ENCODE measurements at regions not wholly inside any gene's neighbourhood (a gene's known extent, or its start where the extent isn't known, plus 50 kb on each side); places are given as distances from the start of the nearest gene placed in this dataset.

- TF ChIP-seq, protein P1, sequence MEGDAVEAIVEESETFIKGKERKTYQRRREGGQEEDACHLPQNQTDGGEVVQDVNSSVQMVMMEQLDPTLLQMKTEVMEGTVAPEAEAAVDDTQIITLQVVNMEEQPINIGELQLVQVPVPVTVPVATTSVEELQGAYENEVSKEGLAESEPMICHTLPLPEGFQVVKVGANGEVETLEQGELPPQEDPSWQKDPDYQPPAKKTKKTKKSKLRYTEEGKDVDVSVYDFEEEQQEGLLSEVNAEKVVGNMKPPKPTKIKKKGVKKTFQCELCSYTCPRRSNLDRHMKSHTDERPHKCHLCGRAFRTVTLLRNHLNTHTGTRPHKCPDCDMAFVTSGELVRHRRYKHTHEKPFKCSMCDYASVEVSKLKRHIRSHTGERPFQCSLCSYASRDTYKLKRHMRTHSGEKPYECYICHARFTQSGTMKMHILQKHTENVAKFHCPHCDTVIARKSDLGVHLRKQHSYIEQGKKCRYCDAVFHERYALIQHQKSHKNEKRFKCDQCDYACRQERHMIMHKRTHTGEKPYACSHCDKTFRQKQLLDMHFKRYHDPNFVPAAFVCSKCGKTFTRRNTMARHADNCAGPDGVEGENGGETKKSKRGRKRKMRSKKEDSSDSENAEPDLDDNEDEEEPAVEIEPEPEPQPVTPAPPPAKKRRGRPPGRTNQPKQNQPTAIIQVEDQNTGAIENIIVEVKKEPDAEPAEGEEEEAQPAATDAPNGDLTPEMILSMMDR (IDR thresholded peaks at IDR 0.05), result no peak
- WGBS, 2 donors, result 56 to 69% methylated on average over 2 of the region's 2 CpGs
- no peak for DNase-seq
- Histone ChIP-seq H3K4me3 (no peak overlapping the region), H3K36me3 (no peaks in the 10 kb centered on the region), H3K27ac (no peak overlapping the region), H3K4me1 (peaks cover 0 to 6% (median 0%) of the 10 kb centered on the region in 9 donors), H3K9me3 (peaks cover 0 to 24% (median 4%) of the 10 kb centered on the region in 11 donors), H3K27me3 (no peaks in the 10 kb centered on the region)
- intact Hi-C loops (cut with DNase I), result no loop called here
- ATAC-seq, result no peak
Measured at GRCh38 chr4:138538743-138539142, 296.6 kb upstream of the SLC7A11 start.

DNA sequence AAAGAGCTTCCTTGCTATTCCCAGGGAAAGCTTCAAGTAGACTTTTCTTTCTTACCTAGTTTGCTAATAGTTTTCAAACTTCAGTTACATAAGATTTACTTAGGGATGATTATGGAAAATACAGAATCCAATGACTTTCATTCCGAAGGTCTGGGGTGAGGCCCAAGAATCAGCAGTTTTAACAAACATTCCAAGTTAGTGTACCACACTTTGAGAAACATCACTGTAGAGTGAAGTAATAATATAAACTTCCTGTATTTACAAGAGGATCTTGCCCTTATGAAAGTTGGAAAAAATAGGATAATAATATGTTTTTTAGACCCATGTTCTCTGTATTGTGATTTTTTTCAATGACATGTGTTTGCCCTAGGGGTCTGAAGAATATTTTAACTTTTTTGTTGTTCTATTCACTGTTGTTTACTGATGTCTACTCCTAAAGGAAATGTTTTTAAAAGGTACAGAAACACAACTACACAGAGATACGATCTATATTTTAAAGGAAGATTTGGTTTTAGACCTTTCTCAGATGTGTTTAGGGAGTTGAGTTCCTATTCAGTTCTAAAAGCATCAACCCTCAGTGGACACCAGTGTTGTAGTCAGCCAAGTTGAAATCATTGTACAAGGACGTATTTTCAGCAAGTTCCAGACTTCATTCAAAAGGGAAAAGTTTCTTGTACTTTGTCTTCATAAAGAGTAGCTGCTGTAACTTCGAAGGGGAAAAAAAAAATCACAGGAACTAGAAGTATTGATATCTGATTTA, 295.8 kb upstream of the SLC7A11 start:
- WGBS, 2 donors, result 67 to 68% methylated on average over 4 of the region's 4 CpGs
- Histone ChIP-seq H3K9me3 (peaks cover 0 to 32% (median 8%) of the 10 kb centered on the region in 11 donors), H3K27ac (no peak overlapping the region), H3K4me1 (peaks cover 0 to 6% (median 0%) of the 10 kb centered on the region in 9 donors), H3K4me3 (no peak overlapping the region), H3K36me3 (no peaks in the 10 kb centered on the region), H3K27me3 (no peaks in the 10 kb centered on the region)
- ATAC-seq (no peak), DNase-seq (no peak)
- TF ChIP-seq, protein P1 (IDR thresholded peaks at IDR 0.05), result no peak
- intact Hi-C loops (cut with DNase I), result no loop called here

- DNase-seq, result no peak
- Histone ChIP-seq H3K36me3 (no peaks in the 10 kb centered on the region), H3K4me3 (no peak overlapping the region), H3K4me1 (peaks cover 0 to 6% (median 0%) of the 10 kb centered on the region in 9 donors), H3K27me3 (no peaks in the 10 kb centered on the region), H3K27ac (no peak overlapping the region), H3K9me3 (peaks cover 0 to 58% (median 26%) of the 10 kb centered on the region in 11 donors)
- intact Hi-C loops (cut with DNase I), result no loop called here
- WGBS, 2 donors, result 60 to 64% methylated on average over 2 of the region's 2 CpGs
- TF ChIP-seq, protein P1 (IDR thresholded peaks at IDR 0.05), result no peak
- no peak for ATAC-seq
Measured at GRCh38 chr4:138535316-138535715, 293.2 kb upstream of the SLC7A11 start.

GRCh38 chr4:138522366-138522765, 280.2 kb upstream of the SLC7A11 start:
- no peaks in the 10 kb centered on the region for H3K4me1 ChIP-seq
- 87 to 95% methylated on average over 1 of the region's 1 CpG for WGBS, 2 donors
- intact Hi-C loops (cut with DNase I), result no loop called here
- TF ChIP-seq, protein P1 (IDR thresholded peaks at IDR 0.05), result peak in 4 of 9 donors; percentile 14 to 41 (median 21)
- H3K27ac ChIP-seq, result no peak overlapping the region
- H3K36me3 ChIP-seq, result no peaks in the 10 kb centered on the region
- no peak for DNase-seq
- H3K4me3 ChIP-seq, result no peak overlapping the region
- no peaks in the 10 kb centered on the region for H3K27me3 ChIP-seq
- peaks cover 0 to 7% (median 0%) of the 10 kb centered on the region in 11 donors for H3K9me3 ChIP-seq
- no peak for ATAC-seq

Measured in heart right ventricle (tissue), 16 donors.